HG02610 (cell line): ENCODE measurements at regions not wholly inside any gene's neighbourhood (a gene's known extent, or its start where the extent isn't known, plus 50 kb on each side); places are given as distances from the start of the nearest gene placed in this dataset.

ENCODE experiments used
- ATAC-seq: cut with Tn5 transposase; IDR thresholded peaks from one replicate; pipeline ENCODE4 v1.9.1; 2021; ENCODE audit warnings: mild to moderate bottlenecking, moderate library complexity; ENCODE audit not compliant: unreplicated experiment

GRCh38 chr13:40132249-40132648 lies 476.8 kb downstream of the COG6 start:
- ATAC-seq: no peak

GRCh38 chr13:40136896-40137295 lies 481.4 kb downstream of the COG6 start:
- ATAC-seq: no peak

- no peak for ATAC-seq
Measured at GRCh38 chr13:40137400-40137799, 481.9 kb downstream of the COG6 start.

- ATAC-seq: no peak
Measured at GRCh38 chr13:40139896-40140520, 484.5 kb downstream of the COG6 start.

- ATAC-seq: no peak
Measured at GRCh38 chr13:40141859-40142555, 486.5 kb downstream of the COG6 start.

GRCh38 chr13:40143106-40143505 lies 487.6 kb downstream of the COG6 start:
- ATAC-seq: no peak

GRCh38 chr13:40143559-40143958 lies 488.1 kb downstream of the COG6 start:
- no peak for ATAC-seq

GRCh38 chr13:40145139-40145538 lies 489.7 kb downstream of the COG6 start:
- no peak for ATAC-seq

GRCh38 chr13:40146063-40146462 lies 490.6 kb downstream of the COG6 start:
- ATAC-seq: no peak

GRCh38 chr13:40146611-40147117 lies 491.2 kb downstream of the COG6 start:
- no peak for ATAC-seq

- ATAC-seq: no peak
Measured at GRCh38 chr13:40148101-40148500, 492.6 kb downstream of the COG6 start.

- no peak for ATAC-seq
Measured at GRCh38 chr13:40148742-40149141, 493.3 kb downstream of the COG6 start.

- ATAC-seq: no peak
Measured at GRCh38 chr13:40149611-40150274, 494.3 kb downstream of the COG6 start.

GRCh38 chr13:40151673-40152072 lies 496.2 kb downstream of the COG6 start:
- ATAC-seq: no peak

- ATAC-seq: no peak
Measured at GRCh38 chr13:40152145-40152544, 496.7 kb downstream of the COG6 start.

- ATAC-seq: no peak
Measured at GRCh38 chr13:40152922-40153321, 497.5 kb downstream of the COG6 start.

- ATAC-seq: no peak
Measured at GRCh38 chr13:40153516-40153915, 498.1 kb downstream of the COG6 start.

GRCh38 chr13:40155201-40155600 lies 499.7 kb downstream of the COG6 start:
- ATAC-seq: no peak

- ATAC-seq: no peak
Measured at GRCh38 chr13:40158218-40158617, 502.8 kb downstream of the COG6 start.

GRCh38 chr13:40158757-40159156 lies 503.3 kb downstream of the COG6 start:
- no peak for ATAC-seq

- ATAC-seq: no peak
Measured at GRCh38 chr13:40159736-40160135, 504.3 kb downstream of the COG6 start.
